Osteocyte (in vitro differentiated cells): ENCODE measurements at regions not wholly inside any gene's neighbourhood (a gene's known extent, or its start where the extent isn't known, plus 50 kb on each side); places are given as distances from the start of the nearest gene placed in this dataset.

Experiments
- DNase-seq: peaks from one replicate; pipeline ENCODE4 v3.0.0; 2021; ENCODE audit warnings: mixed read lengths; ENCODE audit not compliant: unreplicated experiment; ENCODE audit errors: extremely low spot score
- H3K27ac Mint-ChIP-seq: one replicate; pipeline ENCODE4 v1.8.0; 2021; ENCODE audit warnings: mild to moderate bottlenecking, mixed read lengths; ENCODE audit not compliant: unreplicated experiment
- H3K27me3 Mint-ChIP-seq: one replicate; pipeline ENCODE4 v1.8.0; 2021; ENCODE audit warnings: mixed read lengths; ENCODE audit not compliant: unreplicated experiment
- H3K36me3 Mint-ChIP-seq: one replicate; pipeline ENCODE4 v1.8.0; 2021; ENCODE audit warnings: mixed read lengths; ENCODE audit not compliant: unreplicated experiment
- H3K4me1 Mint-ChIP-seq: one replicate; pipeline ENCODE4 v1.8.0; 2021; ENCODE audit warnings: mixed read lengths; ENCODE audit not compliant: unreplicated experiment
- H3K4me3 Mint-ChIP-seq: one replicate; pipeline ENCODE4 v1.8.0; 2021; ENCODE audit warnings: mild to moderate bottlenecking, moderate library complexity, mixed read lengths; ENCODE audit not compliant: unreplicated experiment
- H3K9me3 Mint-ChIP-seq: one replicate; pipeline ENCODE4 v1.8.0; 2021; ENCODE audit warnings: mixed read lengths; ENCODE audit not compliant: unreplicated experiment
- CTCF ChIP-seq: fragments of 200-600 bp; sonication (generic); IDR thresholded peaks from 2 replicates; pipeline ENCODE4 v1.5.0; 2021; ENCODE audit warnings: antibody characterized with exemption, mild to moderate bottlenecking, moderate library complexity

GRCh38 chr18:49731860-49732311 lies 81.4 kb downstream of the ACAA2 start:
- H3K36me3 Mint-ChIP-seq, result no peaks in the 10 kb centered on the region
- no peak for TF ChIP-seq CTCF
- H3K4me1 Mint-ChIP-seq, result peaks cover 8% of the 10 kb centered on the region
- H3K27ac Mint-ChIP-seq, result no peak overlapping the region
- peaks cover 4% of the 10 kb centered on the region for H3K27me3 Mint-ChIP-seq
- no peak for DNase-seq
- no peaks in the 10 kb centered on the region for H3K9me3 Mint-ChIP-seq
- H3K4me3 Mint-ChIP-seq, result no peak overlapping the region

GRCh38 chr18:49731421-49731841 lies 81.9 kb downstream of the ACAA2 start:
- H3K27ac Mint-ChIP-seq, result no peak overlapping the region
- no peak overlapping the region for H3K4me3 Mint-ChIP-seq
- no peak for TF ChIP-seq CTCF
- no peak for DNase-seq
- no peaks in the 10 kb centered on the region for H3K27me3 Mint-ChIP-seq
- H3K36me3 Mint-ChIP-seq, result no peaks in the 10 kb centered on the region
- H3K9me3 Mint-ChIP-seq, result no peaks in the 10 kb centered on the region
- H3K4me1 Mint-ChIP-seq, result peaks cover 12% of the 10 kb centered on the region

- Mint-ChIP-seq H3K27me3 (no peaks in the 10 kb centered on the region), H3K4me1 (peaks cover 16% of the 10 kb centered on the region), H3K27ac (no peak overlapping the region), H3K9me3 (no peaks in the 10 kb centered on the region), H3K36me3 (no peaks in the 10 kb centered on the region), H3K4me3 (no peak overlapping the region)
- TF ChIP-seq CTCF, result no peak
- no peak for DNase-seq
Observed at GRCh38 chr18:49730951-49731391, 82.4 kb downstream of the ACAA2 start.

GRCh38 chr18:49728542-49728941 lies 84.8 kb downstream of the ACAA2 start:
- no peaks in the 10 kb centered on the region for H3K36me3 Mint-ChIP-seq
- H3K27ac Mint-ChIP-seq, result no peak overlapping the region
- DNase-seq, result no peak
- H3K27me3 Mint-ChIP-seq, result no peaks in the 10 kb centered on the region
- H3K4me1 Mint-ChIP-seq, result peaks cover 20% of the 10 kb centered on the region
- TF ChIP-seq CTCF, result peak; percentile 34
- H3K4me3 Mint-ChIP-seq, result no peak overlapping the region
- no peaks in the 10 kb centered on the region for H3K9me3 Mint-ChIP-seq

- no peaks in the 10 kb centered on the region for H3K9me3 Mint-ChIP-seq
- DNase-seq, result no peak
- no peak overlapping the region for H3K27ac Mint-ChIP-seq
- peaks cover 16% of the 10 kb centered on the region for H3K4me1 Mint-ChIP-seq
- H3K36me3 Mint-ChIP-seq, result no peaks in the 10 kb centered on the region
- TF ChIP-seq CTCF, result no peak
- no peak overlapping the region for H3K4me3 Mint-ChIP-seq
- H3K27me3 Mint-ChIP-seq, result no peaks in the 10 kb centered on the region
Observed at GRCh38 chr18:49727816-49728215, 85.5 kb downstream of the ACAA2 start.
